ENCODE measurements at regions not wholly inside any gene's neighbourhood (a gene's known extent, or its start where the extent isn't known, plus 50 kb on each side); places are given as distances from the start of the nearest gene placed in this dataset.
A peak's percentile ranks its signal among the peaks of the same experiment; 100 is the strongest.
"Not testable (repeated sequence)": the region's sequence is repeated elsewhere in the genome, so short reads cannot be mapped to it uniquely, and the experiment has no call there.

- DNase-seq (ENCODE audit: low read depth), result no peak
Observed at GRCh38 chr11:109480251-109480650, 58.3 kb downstream of the C11orf87 start.

- no peak for DNase-seq (ENCODE audit: low read depth)
Observed at GRCh38 chr11:109486129-109486528, 64.1 kb downstream of the C11orf87 start.

GRCh38 chr11:109490953-109491635, 69.1 kb downstream of the C11orf87 start:
- peak; percentile 49 for DNase-seq (ENCODE audit: low read depth)

- DNase-seq (ENCODE audit: low read depth), result no peak
Observed at GRCh38 chr11:109506115-109506514, 84.1 kb downstream of the C11orf87 start.

GRCh38 chr11:109507331-109507730, 85.3 kb downstream of the C11orf87 start:
- no peak for DNase-seq (ENCODE audit: low read depth)

GRCh38 chr11:109507836-109508561, 86.0 kb downstream of the C11orf87 start:
- DNase-seq (ENCODE audit: low read depth), result no peak

- no peak for DNase-seq (ENCODE audit: low read depth)
Observed at GRCh38 chr11:109508943-109509342, 87.0 kb downstream of the C11orf87 start.

GRCh38 chr11:109510316-109510715, 88.3 kb downstream of the C11orf87 start:
- no peak for DNase-seq (ENCODE audit: low read depth)

- no peak for DNase-seq (ENCODE audit: low read depth)
Observed at GRCh38 chr11:109511598-109511997, 89.6 kb downstream of the C11orf87 start.

GRCh38 chr11:109512249-109512648, 90.3 kb downstream of the C11orf87 start:
- no peak for DNase-seq (ENCODE audit: low read depth)

GRCh38 chr11:109512680-109513079, 90.7 kb downstream of the C11orf87 start:
- DNase-seq (ENCODE audit: low read depth), result no peak

- no peak for DNase-seq (ENCODE audit: low read depth)
Observed at GRCh38 chr11:109514313-109515018, 92.5 kb downstream of the C11orf87 start.

- no peak for DNase-seq (ENCODE audit: low read depth)
Observed at GRCh38 chr11:109519253-109519652, 97.3 kb downstream of the C11orf87 start.

- no peak for DNase-seq (ENCODE audit: low read depth)
Observed at GRCh38 chr11:109521571-109522086, 99.6 kb downstream of the C11orf87 start.

- DNase-seq (ENCODE audit: low read depth), result no peak
Observed at GRCh38 chr11:109522116-109522755, 100.2 kb downstream of the C11orf87 start.

- DNase-seq (ENCODE audit: low read depth), result not testable (repeated sequence)
Observed at GRCh38 chr11:109525636-109526035, 103.6 kb downstream of the C11orf87 start.

- no peak for DNase-seq (ENCODE audit: low read depth)
Observed at GRCh38 chr11:109526061-109526460, 104.1 kb downstream of the C11orf87 start.

- DNase-seq (ENCODE audit: low read depth), result no peak
Observed at GRCh38 chr11:109526931-109527330, 104.9 kb downstream of the C11orf87 start.

GRCh38 chr11:109527496-109527895, 105.5 kb downstream of the C11orf87 start:
- DNase-seq (ENCODE audit: low read depth), result peak; percentile 23

- peak; percentile 83 for DNase-seq (ENCODE audit: low read depth)
Observed at GRCh38 chr11:109547356-109548027, 125.5 kb downstream of the C11orf87 start.

GRCh38 chr11:109552376-109552775, 130.4 kb downstream of the C11orf87 start:
- DNase-seq (ENCODE audit: low read depth), result peak; percentile 16

- no peak for DNase-seq (ENCODE audit: low read depth)
Observed at GRCh38 chr11:109553284-109553683, 131.3 kb downstream of the C11orf87 start.

All from GM04503 (cell line).